ENCODE measurements at regions not wholly inside any gene's neighbourhood (a gene's known extent, or its start where the extent isn't known, plus 50 kb on each side); places are given as distances from the start of the nearest gene placed in this dataset.

- Histone ChIP-seq H3K4me1 (ENCODE audit: control insufficient read depth in 1 of 2, insufficient read depth in 2 of 2, low read length in 2 of 2) (peaks cover 2 to 16% of the 10 kb centered on the region in 2 experiments; a peak in 1 of 4 replicates), H3K27ac (ENCODE audit: low read depth, low read length) (no peak overlapping the region), H3K9me3 (ENCODE audit: control insufficient read depth in 1 of 2, insufficient read depth in 1 of 2, low read depth in 1 of 2, low read length in 2 of 2) (no peaks in the 10 kb centered on the region), H3K9me2 (ENCODE audit: insufficient read depth) (no peaks in the 10 kb centered on the region), H3K4me2 (ENCODE audit: low read length) (no peak overlapping the region), H4K20me1 (ENCODE audit: insufficient read depth) (no peaks in the 10 kb centered on the region), H3K79me2 (ENCODE audit: insufficient read depth, low read length) (no peaks in the 10 kb centered on the region), H2AFZ (ENCODE audit: low read depth, low read length, poor library complexity, severe bottlenecking) (no peak overlapping the region), H3K9ac (ENCODE audit: low read length) (no peak overlapping the region), H3K4me3 (replicated peaks in 1 of 2; ENCODE audit: low read depth in 1 of 2, low read length in 2 of 2) (no peak overlapping the region), H3K27me3 (ENCODE audit: insufficient read depth, low read length) (peaks cover 6% of the 10 kb centered on the region; the same call in 1 of the 2 replicates), H3K36me3 (ENCODE audit: control insufficient read depth in 1 of 2, insufficient read depth in 2 of 2, low read length in 2 of 2) (no peaks in the 10 kb centered on the region)
- ChIA-PET RAD21 (ENCODE audit: low non-redundant PET in 1 of 2, low total read pairs in 2 of 2, uncharacterized antibody in 2 of 2, unreplicated experiment in 2 of 2) (no interaction called here), POLR2A (no interaction called here), CTCF (no interaction called here)
- ATAC-seq (no peak), DNase-seq (ENCODE audit: low read depth, low spot score) (no peak)
- TF ChIP-seq YY1 (IDR thresholded peaks at IDR 0.05; ENCODE audit: extremely low read depth, insufficient replicate concordance, low read depth, low read length) (no peak), JUND (IDR thresholded peaks at IDR 0.05) (no peak), CBX3 (IDR thresholded peaks at IDR 0.05; ENCODE audit: low read depth) (no peak), POLR2AphosphoS5 (IDR thresholded peaks at IDR 0.05; ENCODE audit: low read depth, low read length) (no peak), CTCF (IDR thresholded peaks at IDR 0.05 in 2 of 3, conservative IDR thresholded peaks at IDR 0.05 in 1 of 3; ENCODE audit: borderline replicate concordance in 1 of 3, insufficient read depth in 1 of 3, low read depth in 2 of 3, low read length in 2 of 3) (no peak), SIN3A (IDR thresholded peaks at IDR 0.05; ENCODE audit: low read depth) (no peak), REST (IDR thresholded peaks at IDR 0.05; ENCODE audit: low read depth) (no peak), ZBTB33 (IDR thresholded peaks at IDR 0.05; ENCODE audit: extremely low read depth, insufficient replicate concordance, low read length) (no peak), ZFX (IDR thresholded peaks at IDR 0.05) (no peak), EZH2 (IDR thresholded peaks at IDR 0.05) (no peak)
- intact Hi-C loops (cut with micrococcal nuclease) = no loop called here
- BruUV-seq (replicated peaks) = no TSS peak
These were observed 142.9 kb downstream of the EMX2 start for GRCh38 chr10:117685431-117685830.
